ENCODE measurements at regions not wholly inside any gene's neighbourhood (a gene's known extent, or its start where the extent isn't known, plus 50 kb on each side); places are given as distances from the start of the nearest gene placed in this dataset.

DNA sequence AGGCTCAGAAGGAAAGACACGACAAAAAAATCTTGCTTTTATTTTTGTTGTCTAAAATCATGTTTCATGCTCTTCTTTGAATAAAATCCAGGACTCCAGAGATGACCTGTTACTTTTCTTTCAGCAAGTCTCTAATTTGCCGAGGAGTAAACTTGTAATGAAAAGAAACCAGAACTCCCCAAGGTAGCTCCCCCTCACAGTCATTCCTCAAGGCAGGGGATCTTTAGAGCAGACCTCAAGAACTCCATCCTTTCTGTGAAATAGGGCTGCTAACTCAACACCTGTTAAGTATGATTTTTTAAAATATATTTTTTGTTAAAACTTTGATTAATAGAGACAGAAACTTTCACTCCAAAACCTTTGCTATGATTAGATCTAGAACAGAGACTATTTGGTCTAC lies 82.7 kb upstream of the ABCD3 start:
- TF ChIP-seq, protein P1, sequence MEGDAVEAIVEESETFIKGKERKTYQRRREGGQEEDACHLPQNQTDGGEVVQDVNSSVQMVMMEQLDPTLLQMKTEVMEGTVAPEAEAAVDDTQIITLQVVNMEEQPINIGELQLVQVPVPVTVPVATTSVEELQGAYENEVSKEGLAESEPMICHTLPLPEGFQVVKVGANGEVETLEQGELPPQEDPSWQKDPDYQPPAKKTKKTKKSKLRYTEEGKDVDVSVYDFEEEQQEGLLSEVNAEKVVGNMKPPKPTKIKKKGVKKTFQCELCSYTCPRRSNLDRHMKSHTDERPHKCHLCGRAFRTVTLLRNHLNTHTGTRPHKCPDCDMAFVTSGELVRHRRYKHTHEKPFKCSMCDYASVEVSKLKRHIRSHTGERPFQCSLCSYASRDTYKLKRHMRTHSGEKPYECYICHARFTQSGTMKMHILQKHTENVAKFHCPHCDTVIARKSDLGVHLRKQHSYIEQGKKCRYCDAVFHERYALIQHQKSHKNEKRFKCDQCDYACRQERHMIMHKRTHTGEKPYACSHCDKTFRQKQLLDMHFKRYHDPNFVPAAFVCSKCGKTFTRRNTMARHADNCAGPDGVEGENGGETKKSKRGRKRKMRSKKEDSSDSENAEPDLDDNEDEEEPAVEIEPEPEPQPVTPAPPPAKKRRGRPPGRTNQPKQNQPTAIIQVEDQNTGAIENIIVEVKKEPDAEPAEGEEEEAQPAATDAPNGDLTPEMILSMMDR (IDR thresholded peaks at IDR 0.05; ENCODE audit: low read depth, low read length, poor library complexity, severe bottlenecking): no peak
- no peak for TF ChIP-seq EZH2phosphoT487 (IDR thresholded peaks at IDR 0.05; ENCODE audit: borderline replicate concordance, low read length)

All from DOHH2 (cell line).